ENCODE measurements at regions not wholly inside any gene's neighbourhood (a gene's known extent, or its start where the extent isn't known, plus 50 kb on each side); places are given as distances from the start of the nearest gene placed in this dataset.

- Mint-ChIP-seq H3K27me3 (no peaks in the 10 kb centered on the region), H3K9me3 (no peaks in the 10 kb centered on the region), H3K36me3 (no peaks in the 10 kb centered on the region), H3K4me3 (no peak overlapping the region), H3K4me1 (ENCODE audit: low read depth in 2 of 2) (no peaks in the 10 kb centered on the region), H3K27ac (no peak overlapping the region)
- ATAC-seq (no peak), DNase-seq (ENCODE audit: low spot score) (no peak)
These were observed 409.0 kb upstream of the PDE3A start for GRCh38 chr12:19959353-19959752.

- Mint-ChIP-seq H3K36me3 (no peaks in the 10 kb centered on the region), H3K4me1 (ENCODE audit: low read depth in 2 of 2) (no peaks in the 10 kb centered on the region), H3K27me3 (no peaks in the 10 kb centered on the region), H3K4me3 (no peak overlapping the region), H3K27ac (no peak overlapping the region), H3K9me3 (no peaks in the 10 kb centered on the region)
- no peak for DNase-seq (ENCODE audit: low spot score)
- ATAC-seq: no peak
These were observed 407.8 kb upstream of the PDE3A start for GRCh38 chr12:19960527-19960926.

DNA sequence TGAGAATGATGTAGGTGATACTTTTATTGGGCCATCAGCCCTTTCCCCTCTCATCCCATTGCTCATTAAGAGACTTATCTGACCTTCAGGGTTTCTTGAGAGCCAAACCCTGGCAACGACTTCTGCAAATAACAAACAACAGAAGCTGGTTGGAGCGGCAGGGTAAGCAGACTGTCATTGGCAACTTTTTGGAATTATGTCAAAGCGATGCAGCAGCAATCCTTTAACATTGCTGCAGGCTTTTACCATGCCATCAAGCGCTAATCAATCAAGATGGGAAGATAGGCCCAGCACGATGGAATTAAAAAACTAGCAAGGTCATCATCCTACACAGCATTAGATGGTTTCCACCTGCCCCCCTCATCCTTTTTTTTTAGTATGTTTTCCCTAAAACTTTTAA lies 406.1 kb upstream of the PDE3A start:
- Mint-ChIP-seq H3K4me1 (ENCODE audit: low read depth in 2 of 2) (no peaks in the 10 kb centered on the region), H3K36me3 (no peaks in the 10 kb centered on the region)
- ATAC-seq: no peak

GRCh38 chr12:19963972-19964371 lies 404.4 kb upstream of the PDE3A start:
- Mint-ChIP-seq H3K4me1 (ENCODE audit: low read depth in 2 of 2) (no peaks in the 10 kb centered on the region), H3K36me3 (no peaks in the 10 kb centered on the region), H3K27ac (no peak overlapping the region), H3K27me3 (no peaks in the 10 kb centered on the region), H3K9me3 (peaks cover 2% of the 10 kb centered on the region), H3K4me3 (no peak overlapping the region)
- DNase-seq (ENCODE audit: low spot score): no peak
- no peak for ATAC-seq

More for the DNA sequence above, 406.1 kb upstream of the PDE3A start:
- DNase-seq (ENCODE audit: low spot score): no peak
- Mint-ChIP-seq H3K27me3 (no peaks in the 10 kb centered on the region), H3K27ac (no peak overlapping the region), H3K9me3 (no peaks in the 10 kb centered on the region), H3K4me3 (no peak overlapping the region)

- Mint-ChIP-seq H3K9me3 (peaks cover 2% of the 10 kb centered on the region), H3K36me3 (no peaks in the 10 kb centered on the region), H3K27me3 (no peaks in the 10 kb centered on the region), H3K27ac (no peak overlapping the region), H3K4me1 (ENCODE audit: low read depth in 2 of 2) (no peaks in the 10 kb centered on the region), H3K4me3 (no peak overlapping the region)
- no peak for DNase-seq (ENCODE audit: low spot score)
- no peak for ATAC-seq
These were observed 403.8 kb upstream of the PDE3A start for GRCh38 chr12:19964549-19964948.

GRCh38 chr12:19965196-19966038 lies 402.9 kb upstream of the PDE3A start:
- Mint-ChIP-seq H3K9me3 (peaks cover 2% of the 10 kb centered on the region), H3K27me3 (no peaks in the 10 kb centered on the region), H3K36me3 (no peaks in the 10 kb centered on the region), H3K4me1 (ENCODE audit: low read depth in 2 of 2) (no peaks in the 10 kb centered on the region), H3K27ac (no peak overlapping the region), H3K4me3 (no peak overlapping the region)
- ATAC-seq (no peak), DNase-seq (ENCODE audit: low spot score) (no peak)

DNA sequence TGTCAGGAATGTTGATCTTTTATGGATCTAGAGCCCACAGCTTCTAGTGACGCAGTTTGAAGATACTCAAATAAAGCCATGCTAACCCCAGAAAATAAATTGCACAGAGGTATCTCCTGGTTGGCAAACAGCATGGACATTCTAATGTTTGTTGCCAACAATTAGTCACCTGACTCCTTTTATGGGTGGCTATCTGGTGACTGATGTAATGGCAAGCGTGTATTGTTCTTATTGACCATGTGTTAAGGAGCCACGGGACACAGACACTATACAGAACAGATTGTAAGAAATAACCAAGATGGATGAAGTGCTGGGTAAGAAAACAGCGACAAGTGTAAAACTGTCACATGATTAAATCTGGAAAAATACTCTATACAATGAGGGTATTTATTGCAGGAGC lies 401.3 kb upstream of the PDE3A start:
- Mint-ChIP-seq H3K4me1 (ENCODE audit: low read depth in 2 of 2) (no peaks in the 10 kb centered on the region), H3K27ac (no peak overlapping the region), H3K4me3 (no peak overlapping the region), H3K9me3 (peaks cover 2% of the 10 kb centered on the region), H3K27me3 (no peaks in the 10 kb centered on the region), H3K36me3 (no peaks in the 10 kb centered on the region)
- DNase-seq (ENCODE audit: low spot score) (no peak), ATAC-seq (no peak)

- no peak overlapping the region for H3K27ac Mint-ChIP-seq
- ATAC-seq (no peak), DNase-seq (ENCODE audit: low spot score) (no peak)
- no peaks in the 10 kb centered on the region for H3K36me3 Mint-ChIP-seq
- peaks cover 0 to 2% of the 10 kb centered on the region in 2 donors for H3K4me1 Mint-ChIP-seq (ENCODE audit: low read depth in 2 of 2)
- peaks cover 2% of the 10 kb centered on the region for H3K9me3 Mint-ChIP-seq
- H3K4me3 Mint-ChIP-seq: no peak overlapping the region
- no peaks in the 10 kb centered on the region for H3K27me3 Mint-ChIP-seq
These were observed 400.9 kb upstream of the PDE3A start for GRCh38 chr12:19967431-19967830.

DNA sequence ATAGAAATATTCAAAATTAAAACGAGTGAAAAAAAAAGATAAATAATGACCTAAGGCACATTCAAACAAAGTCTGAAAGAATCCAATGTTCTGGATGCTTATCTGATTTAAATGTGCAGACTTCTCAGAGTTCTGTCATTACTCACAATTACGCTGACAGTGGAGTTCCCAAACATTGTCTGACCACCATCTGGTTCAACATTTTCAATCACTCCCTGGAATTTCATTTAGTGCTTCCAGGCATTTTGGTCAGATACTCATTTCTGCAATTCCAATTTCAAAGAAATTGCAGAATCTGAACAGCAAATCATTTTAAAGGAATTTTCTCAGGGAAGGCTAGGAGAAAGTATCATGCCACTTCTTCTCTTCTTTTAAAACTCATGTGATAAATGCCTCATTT lies 398.2 kb upstream of the PDE3A start:
- Mint-ChIP-seq H3K4me1 (ENCODE audit: low read depth in 2 of 2) (peaks cover 0 to 7% of the 10 kb centered on the region in 2 donors), H3K36me3 (no peaks in the 10 kb centered on the region), H3K27me3 (no peaks in the 10 kb centered on the region), H3K4me3 (no peak overlapping the region), H3K27ac (no peak overlapping the region), H3K9me3 (peaks cover 2% of the 10 kb centered on the region)
- no peak for DNase-seq (ENCODE audit: low spot score)
- ATAC-seq: no peak

GRCh38 chr12:19970821-19971220 lies 397.5 kb upstream of the PDE3A start:
- DNase-seq (ENCODE audit: low spot score) (no peak), ATAC-seq (no peak)
- Mint-ChIP-seq H3K36me3 (no peaks in the 10 kb centered on the region), H3K4me1 (ENCODE audit: low read depth in 2 of 2) (peaks cover 0 to 7% of the 10 kb centered on the region in 2 donors), H3K4me3 (no peak overlapping the region), H3K27ac (no peak overlapping the region), H3K9me3 (peaks cover 2% of the 10 kb centered on the region), H3K27me3 (no peaks in the 10 kb centered on the region)

DNA sequence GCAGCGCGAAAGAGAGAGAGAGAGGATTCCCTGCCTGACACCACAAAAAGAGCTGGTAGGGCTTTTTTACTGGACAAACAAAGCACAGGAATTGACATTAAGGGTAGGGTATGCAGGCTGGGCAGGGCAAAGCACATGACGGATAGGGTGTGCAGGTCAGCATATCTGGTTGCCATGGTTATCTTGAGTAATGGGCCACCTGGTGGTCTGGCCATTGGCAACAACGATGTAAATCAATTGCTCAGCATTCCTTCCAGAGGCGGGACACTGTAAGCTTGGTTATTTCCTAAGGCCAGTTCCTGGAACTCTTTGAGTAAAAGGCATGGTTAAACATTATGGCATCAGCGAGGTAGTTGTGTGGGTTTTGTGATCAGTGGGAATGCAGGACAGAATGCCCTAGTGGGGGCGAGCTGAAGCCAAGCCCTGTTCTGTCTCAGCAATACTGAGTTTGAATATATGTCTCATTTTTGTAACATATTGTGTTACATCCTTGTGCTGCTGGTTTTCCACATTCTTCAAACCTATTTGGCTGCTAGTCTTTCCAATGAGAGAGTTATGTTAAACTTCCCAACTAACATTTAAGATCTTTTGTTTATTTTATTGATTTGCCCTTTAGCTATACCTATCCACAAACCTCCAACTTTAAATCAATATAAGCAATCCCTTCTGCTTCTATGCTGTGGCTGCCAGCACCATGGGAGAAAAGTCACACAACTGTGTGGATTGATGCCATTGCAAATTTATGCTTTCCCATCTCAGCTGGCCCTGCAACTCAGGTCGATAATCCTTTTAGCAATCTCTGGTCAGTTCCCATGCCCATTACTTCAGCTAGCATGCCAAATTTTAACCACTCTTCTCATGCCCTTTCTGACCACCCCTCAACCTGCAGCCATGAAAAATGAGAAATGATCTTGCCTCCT lies 396.7 kb upstream of the PDE3A start:
- DNase-seq (ENCODE audit: low spot score): no peak
- no peak overlapping the region for H3K4me3 Mint-ChIP-seq
- no peak overlapping the region for H3K27ac Mint-ChIP-seq
- no peaks in the 10 kb centered on the region for H3K36me3 Mint-ChIP-seq
- peaks cover 0 to 7% of the 10 kb centered on the region in 2 donors for H3K4me1 Mint-ChIP-seq (ENCODE audit: low read depth in 2 of 2)
- H3K9me3 Mint-ChIP-seq: peaks cover 2% of the 10 kb centered on the region
- H3K27me3 Mint-ChIP-seq: no peaks in the 10 kb centered on the region
- ATAC-seq: no peak

GRCh38 chr12:19972325-19973288 lies 395.7 kb upstream of the PDE3A start:
- no peak for ATAC-seq
- H3K9me3 Mint-ChIP-seq: peaks cover under 1% of the 10 kb centered on the region
- H3K4me3 Mint-ChIP-seq: no peak overlapping the region

GRCh38 chr12:19978193-19978592 lies 390.1 kb upstream of the PDE3A start:
- peaks cover 0 to 2% of the 10 kb centered on the region in 2 donors for H3K4me1 Mint-ChIP-seq (ENCODE audit: low read depth in 2 of 2)
- DNase-seq (ENCODE audit: low spot score): no peak
- no peak overlapping the region for H3K4me3 Mint-ChIP-seq
- H3K36me3 Mint-ChIP-seq: no peaks in the 10 kb centered on the region
- H3K27me3 Mint-ChIP-seq: no peaks in the 10 kb centered on the region
- ATAC-seq: no peak
- H3K9me3 Mint-ChIP-seq: no peaks in the 10 kb centered on the region
- H3K27ac Mint-ChIP-seq: no peak overlapping the region

More at GRCh38 chr12:19972325-19973288, 395.7 kb upstream of the PDE3A start:
- H3K36me3 Mint-ChIP-seq: no peaks in the 10 kb centered on the region
- DNase-seq (ENCODE audit: low spot score): no peak
- H3K4me1 Mint-ChIP-seq (ENCODE audit: low read depth in 2 of 2): peaks cover 0 to 7% of the 10 kb centered on the region in 2 donors
- H3K27me3 Mint-ChIP-seq: no peaks in the 10 kb centered on the region
- no peak overlapping the region for H3K27ac Mint-ChIP-seq
